GM12891 (cell line): ENCODE measurements at regions not wholly inside any gene's neighbourhood (a gene's known extent, or its start where the extent isn't known, plus 50 kb on each side); places are given as distances from the start of the nearest gene placed in this dataset.

Experiments used
- DNase-seq: peaks from one replicate; pipeline ENCODE4 v3.0.0; 2011; ENCODE audit warnings: low spot score; ENCODE audit not compliant: insufficient read length
- FAIRE-seq: peaks from 2 replicates; lab custom pipeline; 2011; peaks lifted over from hg19 to GRCh38; lab: Jason Lieb, UNC
- PAX5 ChIP-seq: IDR thresholded peaks from 2 replicates; pipeline ENCODE4 v1.6.1; 2011; ENCODE audit warnings: low read length, moderate library complexity, mild to moderate bottlenecking; ENCODE audit not compliant: insufficient read depth, severe bottlenecking
- POLR2A ChIP-seq: IDR thresholded peaks from 2 replicates; pipeline ENCODE4 v1.6.1; 2011; ENCODE audit warnings: low read depth, low read length, control low read depth
- POLR2AphosphoS5 ChIP-seq: IDR thresholded peaks from 2 replicates; pipeline ENCODE4 v1.6.1; 2011; ENCODE audit warnings: low read depth, low read length, control low read depth
- POU2F2 ChIP-seq: IDR thresholded peaks from 2 replicates; pipeline ENCODE4 v1.6.1; 2011; ENCODE audit warnings: low read depth, mild to moderate bottlenecking, control low read depth, low read length, moderate library complexity
- SPI1 ChIP-seq: IDR thresholded peaks from 2 replicates; pipeline ENCODE4 v1.6.1; 2011; ENCODE audit warnings: low read depth, low read length, control low read depth
- TAF1 ChIP-seq: IDR thresholded peaks from 2 replicates; pipeline ENCODE4 v1.6.1; 2011; ENCODE audit warnings: low read depth, low read length, control low read depth

DNA sequence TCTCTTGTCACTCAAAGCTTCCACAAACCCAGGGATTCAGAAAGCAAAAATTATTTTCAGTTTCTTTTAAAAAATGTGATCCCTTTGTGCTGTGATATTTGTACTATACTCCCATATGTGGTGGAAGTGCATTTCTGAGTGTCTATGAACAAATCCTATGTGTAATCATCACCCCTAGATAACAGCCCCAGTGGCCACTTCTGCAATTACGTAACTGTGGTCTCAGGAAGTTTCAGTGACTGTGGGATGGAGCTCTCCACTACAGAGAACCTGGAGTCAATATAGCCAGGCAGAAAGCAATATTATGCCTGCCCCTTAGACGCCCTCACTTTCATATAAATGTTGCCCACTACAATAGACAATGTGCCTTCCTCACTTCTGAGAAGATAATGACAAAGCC, 1101.7 kb upstream of the GHITM start:
- FAIRE-seq (no peak), DNase-seq (no peak)
- TF ChIP-seq POLR2AphosphoS5 (no peak), SPI1 (no peak), PAX5 (no peak), POLR2A (no peak), POU2F2 (no peak), TAF1 (no peak)

- FAIRE-seq (no peak), DNase-seq (no peak)
- TF ChIP-seq POU2F2: no peak
- TF ChIP-seq POLR2A: no peak
- no peak for TF ChIP-seq POLR2AphosphoS5
- no peak for TF ChIP-seq SPI1
- no peak for TF ChIP-seq PAX5
- no peak for TF ChIP-seq TAF1
Measured at GRCh38 chr10:83038631-83039030, 1100.7 kb upstream of the GHITM start.

GRCh38 chr10:83045731-83046130, 1093.6 kb upstream of the GHITM start:
- DNase-seq (no peak), FAIRE-seq (no peak)
- TF ChIP-seq TAF1 (no peak), PAX5 (no peak), POLR2A (no peak), POLR2AphosphoS5 (no peak), POU2F2 (no peak), SPI1 (no peak)

- FAIRE-seq: no peak
Measured at GRCh38 chr10:83050815-83051214, 1088.5 kb upstream of the GHITM start.

GRCh38 chr10:83062871-83063270, 1076.4 kb upstream of the GHITM start:
- no peak for DNase-seq
- FAIRE-seq: no peak
- no peak for TF ChIP-seq SPI1
- no peak for TF ChIP-seq TAF1
- no peak for TF ChIP-seq PAX5
- no peak for TF ChIP-seq POLR2AphosphoS5
- no peak for TF ChIP-seq POU2F2
- no peak for TF ChIP-seq POLR2A

More at GRCh38 chr10:83050815-83051214, 1088.5 kb upstream of the GHITM start:
- TF ChIP-seq PAX5 (no peak), POLR2AphosphoS5 (no peak), POU2F2 (no peak), SPI1 (no peak), TAF1 (no peak), POLR2A (no peak)
- DNase-seq: no peak

DNA sequence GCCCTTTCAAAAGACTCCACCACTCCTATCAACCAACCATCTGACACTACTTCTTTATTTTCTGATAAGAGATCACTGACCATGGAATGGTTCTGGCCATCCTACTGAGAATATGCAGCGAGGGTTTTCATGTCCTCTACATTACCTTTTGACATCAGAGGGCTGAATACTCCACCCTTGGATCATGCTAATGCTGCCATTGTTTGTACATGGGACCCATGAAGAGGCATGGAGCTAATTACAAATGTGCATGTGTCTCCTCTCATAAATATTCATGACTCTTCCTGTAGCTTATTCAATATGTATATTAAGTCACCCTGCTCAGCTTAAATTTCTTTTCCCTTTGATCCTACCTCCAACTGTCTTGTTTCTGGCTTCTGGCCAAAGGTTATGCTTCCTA, 1065.8 kb upstream of the GHITM start:
- FAIRE-seq (no peak), DNase-seq (no peak)
- no peak for TF ChIP-seq POLR2A
- TF ChIP-seq PAX5: no peak
- no peak for TF ChIP-seq SPI1
- TF ChIP-seq TAF1: no peak
- TF ChIP-seq POU2F2: no peak
- no peak for TF ChIP-seq POLR2AphosphoS5

GRCh38 chr10:83075016-83075814, 1064.1 kb upstream of the GHITM start:
- DNase-seq: no peak
- TF ChIP-seq POU2F2 (no peak), POLR2AphosphoS5 (no peak), PAX5 (no peak)
- no peak for FAIRE-seq

DNA sequence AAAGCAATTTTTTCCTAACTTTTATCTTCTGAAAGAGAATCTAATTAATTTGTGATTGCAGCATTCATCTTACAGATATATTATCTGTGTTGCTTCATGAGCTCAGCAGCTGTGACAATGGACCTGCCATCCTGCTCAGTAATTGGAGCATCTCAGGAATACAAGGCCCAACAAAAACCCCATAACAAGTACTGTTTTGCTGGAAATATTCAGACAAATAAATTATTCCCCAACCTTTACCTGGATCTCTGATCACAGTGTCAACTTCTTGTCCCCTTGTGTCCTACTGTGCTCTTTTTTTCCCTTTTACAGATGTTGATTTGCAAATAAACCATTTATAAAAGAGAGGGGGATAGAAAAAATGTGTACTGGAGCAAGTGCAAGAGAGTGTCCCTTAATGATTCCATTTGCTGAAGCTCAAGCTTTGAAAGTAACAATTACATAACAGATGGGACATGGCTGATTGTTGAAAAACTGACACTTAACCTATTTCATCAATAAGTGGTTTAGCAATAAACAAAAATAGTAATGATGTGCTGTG, 1063.4 kb upstream of the GHITM start:
- FAIRE-seq (no peak), DNase-seq (no peak)
- TF ChIP-seq POLR2A (no peak), TAF1 (no peak), POU2F2 (no peak), SPI1 (no peak), POLR2AphosphoS5 (no peak), PAX5 (no peak)

DNA sequence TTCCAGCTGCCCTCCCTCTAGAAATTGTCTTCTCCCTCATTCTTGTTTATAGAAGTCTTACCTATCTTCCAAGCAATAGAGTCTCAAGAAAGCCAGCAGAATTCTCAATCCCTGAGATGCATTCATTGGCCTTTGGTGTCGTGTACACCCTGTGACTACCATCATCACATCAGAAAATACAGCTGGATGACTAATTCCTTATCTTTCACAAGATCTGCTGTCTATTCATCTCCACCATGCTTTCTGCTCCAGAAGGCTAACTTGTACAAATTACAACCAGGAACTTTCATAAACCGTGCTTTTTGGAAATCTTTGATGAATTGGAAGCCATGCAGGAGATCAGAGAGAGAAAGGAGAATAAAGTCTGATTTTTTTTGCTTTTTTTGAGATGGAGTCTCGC, 1062.9 kb upstream of the GHITM start:
- no peak for FAIRE-seq
- no peak for DNase-seq
- TF ChIP-seq SPI1 (no peak), PAX5 (no peak), POLR2A (no peak), POLR2AphosphoS5 (no peak), TAF1 (no peak), POU2F2 (no peak)

GRCh38 chr10:83078160-83078559, 1061.1 kb upstream of the GHITM start:
- FAIRE-seq: no peak
- TF ChIP-seq TAF1: no peak
- TF ChIP-seq POLR2AphosphoS5: no peak
- no peak for TF ChIP-seq POU2F2
- no peak for TF ChIP-seq POLR2A
- no peak for TF ChIP-seq SPI1
- TF ChIP-seq PAX5: no peak
- DNase-seq: no peak
